Fibroblast of the conjunctiva (primary cell): ENCODE measurements at regions not wholly inside any gene's neighbourhood (a gene's known extent, or its start where the extent isn't known, plus 50 kb on each side); places are given as distances from the start of the nearest gene placed in this dataset.
A peak's percentile ranks its signal among the peaks of the same experiment; 100 is the strongest.
"Not testable (repeated sequence)": the region's sequence is repeated elsewhere in the genome, so short reads cannot be mapped to it uniquely, and the experiment has no call there.

Experiments
- DNase-seq: peaks from one replicate; pipeline ENCODE4 v3.0.0-alpha.2; 2010; ENCODE audit warnings: low read depth

- no peak for DNase-seq
Observed at GRCh38 chr21:28588997-28589396, 403.7 kb downstream of the LTN1 start.

- peak; percentile 5 for DNase-seq
Observed at GRCh38 chr21:28587748-28588147, 404.9 kb downstream of the LTN1 start.

- no peak for DNase-seq
Observed at GRCh38 chr21:28581976-28582375, 410.7 kb downstream of the LTN1 start.

GRCh38 chr21:28581311-28581731, 411.4 kb downstream of the LTN1 start:
- not testable (repeated sequence) for DNase-seq

GRCh38 chr21:28580585-28580984, 412.1 kb downstream of the LTN1 start:
- no peak for DNase-seq

GRCh38 chr21:28579986-28580550, 412.6 kb downstream of the LTN1 start:
- DNase-seq, result no peak

GRCh38 chr21:28568692-28569091, 424.0 kb downstream of the LTN1 start:
- no peak for DNase-seq

GRCh38 chr21:28563933-28564332, 428.7 kb downstream of the LTN1 start:
- DNase-seq, result not testable (repeated sequence)

GRCh38 chr21:28561772-28562171, 430.9 kb downstream of the LTN1 start:
- DNase-seq, result no peak

- no peak for DNase-seq
Observed at GRCh38 chr21:28554660-28555475, 437.8 kb downstream of the LTN1 start.

- no peak for DNase-seq
Observed at GRCh38 chr21:28550057-28550825, 442.4 kb downstream of the LTN1 start.

- DNase-seq, result no peak
Observed at GRCh38 chr21:28548291-28548690, 444.4 kb downstream of the LTN1 start.

- no peak for DNase-seq
Observed at GRCh38 chr21:28547766-28548165, 444.9 kb downstream of the LTN1 start.

- DNase-seq, result peak; percentile 30
Observed at GRCh38 chr21:28543975-28544374, 448.7 kb downstream of the LTN1 start.

- DNase-seq, result no peak
Observed at GRCh38 chr21:28541371-28542112, 451.1 kb downstream of the LTN1 start.

- no peak for DNase-seq
Observed at GRCh38 chr21:28540514-28540913, 452.2 kb downstream of the LTN1 start.

- DNase-seq, result no peak
Observed at GRCh38 chr21:28539623-28539988, 453.1 kb downstream of the LTN1 start.

GRCh38 chr21:28538987-28539622, 453.6 kb downstream of the LTN1 start:
- no peak for DNase-seq

GRCh38 chr21:28537371-28538079, 455.2 kb downstream of the LTN1 start:
- no peak for DNase-seq

GRCh38 chr21:28532446-28532845, 460.2 kb downstream of the LTN1 start:
- no peak for DNase-seq

- DNase-seq, result no peak
Observed at GRCh38 chr21:28523367-28523766, 469.3 kb downstream of the LTN1 start.
